Thyroid gland (tissue), 4 donors: ENCODE measurements at regions not wholly inside any gene's neighbourhood (a gene's known extent, or its start where the extent isn't known, plus 50 kb on each side); places are given as distances from the start of the nearest gene placed in this dataset.
"Not testable (repeated sequence)": the region's sequence is repeated elsewhere in the genome, so short reads cannot be mapped to it uniquely, and the experiment has no call there.

Experiments
- DNase-seq, 2 donors: peaks; one replicate each; pipeline ENCODE4 v3.0.0-alpha.2; 2019
- H3K27ac ChIP-seq, 3 donors: fragments of 200-600 bp; sonication (generic); 1 replicate in 2 of 3; 2 replicates in 1 of 3; pipeline ENCODE4 v1.5.1; 2016 to 2019; ENCODE audit warnings: mild to moderate bottlenecking in 1 of 3, moderate library complexity in 1 of 3
- H3K27me3 ChIP-seq: fragments of 200-600 bp; sonication (generic); one replicate; pipeline ENCODE4 v1.5.1; 2019
- H3K36me3 ChIP-seq, 2 donors: fragments of 200-600 bp; sonication (generic); one replicate each; pipeline ENCODE4 v1.5.1; 2016 to 2019
- H3K4me1 ChIP-seq, 2 donors: fragments of 200-600 bp; sonication (generic); one replicate each; pipeline ENCODE4 v1.5.1; 2017 to 2019
- H3K4me3 ChIP-seq, 3 donors: fragments of 200-600 bp; sonication (generic); replicated peaks in 1 of 3; 1 replicate in 2 of 3; 2 replicates in 1 of 3; pipeline ENCODE4 v1.5.1; 2016; ENCODE audit warnings: mild to moderate bottlenecking in 1 of 3
- H3K9me3 ChIP-seq: fragments of 200-600 bp; sonication (generic); one replicate; pipeline ENCODE4 v1.5.1; 2017
- POLR2A ChIP-seq, 2 donors: fragments of 450-650 bp; IDR thresholded peaks; one replicate each; pipeline ENCODE4 v1.6.1; 2017; ENCODE audit warnings: antibody characterized with exemption in 2 of 2, mild to moderate bottlenecking in 2 of 2, moderate library complexity in 1 of 2
- WGBS, 2 donors: methylation state at CpG; one replicate each; pipeline ENCODE4 v1.1.5; 2017; 5-methylcytosine and 5-hydroxymethylcytosine counted together
- intact Hi-C: fragments of 100-400 bp; cut with DNase I; formaldehyde crosslinking; loops from one replicate; pipeline ENCODE4 v1.15.1; 2023
- TF ChIP-seq, protein P1 (sequence below), 6 experiments: fragments of 200-600 bp in 3 of 6; fragments of 450-650 bp in 3 of 6; sonication (generic) in 3 of 6; IDR thresholded peaks; one replicate each; pipeline ENCODE4 v1.5.1; 2016 to 2019; ENCODE audit warnings: antibody characterized with exemption in 6 of 6, mild to moderate bottlenecking in 2 of 6, inconsistent platforms in 1 of 6, moderate library complexity in 1 of 6

DNA sequence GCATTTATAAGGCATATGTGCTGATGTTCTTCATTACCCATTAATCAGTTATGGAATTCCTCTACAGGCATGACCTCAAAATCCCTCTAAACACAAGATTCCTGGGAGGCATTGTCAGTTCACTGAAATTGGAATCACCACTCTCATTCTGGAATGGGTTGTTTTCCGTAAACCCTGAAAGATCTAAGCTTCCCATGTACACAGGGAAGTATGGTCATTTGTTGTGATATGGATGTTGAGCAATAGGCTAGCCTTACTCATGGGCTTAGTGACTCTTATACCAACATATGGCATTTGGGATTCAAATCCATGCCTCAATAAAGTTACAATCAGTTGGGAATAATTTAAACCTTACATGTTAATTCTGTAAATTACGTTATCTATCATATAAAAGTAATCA is 258.0 kb downstream of the XPNPEP1 start:
- no peaks in the 10 kb centered on the region for H3K36me3 ChIP-seq
- WGBS, 2 donors, result 95% methylated on average over 2 of the region's 2 CpGs
- no peaks in the 10 kb centered on the region for H3K4me1 ChIP-seq
- no peaks in the 10 kb centered on the region for H3K27me3 ChIP-seq
- intact Hi-C loops, result no loop called here
- no peak overlapping the region for H3K4me3 ChIP-seq
- H3K9me3 ChIP-seq, result no peaks in the 10 kb centered on the region
- H3K27ac ChIP-seq, result no peak overlapping the region
- no peak for TF ChIP-seq POLR2A (IDR thresholded peaks at IDR 0.05)
- TF ChIP-seq, protein P1, sequence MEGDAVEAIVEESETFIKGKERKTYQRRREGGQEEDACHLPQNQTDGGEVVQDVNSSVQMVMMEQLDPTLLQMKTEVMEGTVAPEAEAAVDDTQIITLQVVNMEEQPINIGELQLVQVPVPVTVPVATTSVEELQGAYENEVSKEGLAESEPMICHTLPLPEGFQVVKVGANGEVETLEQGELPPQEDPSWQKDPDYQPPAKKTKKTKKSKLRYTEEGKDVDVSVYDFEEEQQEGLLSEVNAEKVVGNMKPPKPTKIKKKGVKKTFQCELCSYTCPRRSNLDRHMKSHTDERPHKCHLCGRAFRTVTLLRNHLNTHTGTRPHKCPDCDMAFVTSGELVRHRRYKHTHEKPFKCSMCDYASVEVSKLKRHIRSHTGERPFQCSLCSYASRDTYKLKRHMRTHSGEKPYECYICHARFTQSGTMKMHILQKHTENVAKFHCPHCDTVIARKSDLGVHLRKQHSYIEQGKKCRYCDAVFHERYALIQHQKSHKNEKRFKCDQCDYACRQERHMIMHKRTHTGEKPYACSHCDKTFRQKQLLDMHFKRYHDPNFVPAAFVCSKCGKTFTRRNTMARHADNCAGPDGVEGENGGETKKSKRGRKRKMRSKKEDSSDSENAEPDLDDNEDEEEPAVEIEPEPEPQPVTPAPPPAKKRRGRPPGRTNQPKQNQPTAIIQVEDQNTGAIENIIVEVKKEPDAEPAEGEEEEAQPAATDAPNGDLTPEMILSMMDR (IDR thresholded peaks at IDR 0.05), result no peak
- DNase-seq, result no peak

DNA sequence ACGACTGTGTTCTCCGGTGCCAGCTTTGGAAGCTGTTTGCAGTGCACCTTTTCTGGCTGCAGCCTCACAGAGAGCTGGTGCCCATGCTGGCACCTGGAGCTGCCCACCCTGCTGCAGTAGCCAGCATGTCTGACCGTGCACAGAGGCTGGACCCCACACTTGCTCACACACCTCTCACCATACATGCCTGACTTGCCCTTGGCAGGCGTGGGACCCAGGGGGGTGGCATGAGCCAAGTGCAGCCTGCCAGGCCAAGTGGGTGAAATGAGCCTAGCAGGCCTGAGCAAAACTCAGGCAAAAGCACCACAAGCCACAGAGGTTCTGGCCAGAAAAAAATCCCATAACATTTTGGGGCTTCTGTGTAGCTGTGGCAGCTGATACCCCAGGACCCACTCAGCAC is 258.8 kb downstream of the XPNPEP1 start:
- Histone ChIP-seq H3K27me3 (no peaks in the 10 kb centered on the region), H3K4me3 (no peak overlapping the region), H3K9me3 (no peaks in the 10 kb centered on the region), H3K4me1 (no peaks in the 10 kb centered on the region), H3K36me3 (no peaks in the 10 kb centered on the region), H3K27ac (no peak overlapping the region)
- no peak for DNase-seq
- intact Hi-C loops, result no loop called here
- 92 to 100% methylated on average over 2 to 3 of the region's 4 CpGs for WGBS, 2 donors
- TF ChIP-seq, protein P1 (IDR thresholded peaks at IDR 0.05), result no peak
- no peak for TF ChIP-seq POLR2A (IDR thresholded peaks at IDR 0.05)

DNA sequence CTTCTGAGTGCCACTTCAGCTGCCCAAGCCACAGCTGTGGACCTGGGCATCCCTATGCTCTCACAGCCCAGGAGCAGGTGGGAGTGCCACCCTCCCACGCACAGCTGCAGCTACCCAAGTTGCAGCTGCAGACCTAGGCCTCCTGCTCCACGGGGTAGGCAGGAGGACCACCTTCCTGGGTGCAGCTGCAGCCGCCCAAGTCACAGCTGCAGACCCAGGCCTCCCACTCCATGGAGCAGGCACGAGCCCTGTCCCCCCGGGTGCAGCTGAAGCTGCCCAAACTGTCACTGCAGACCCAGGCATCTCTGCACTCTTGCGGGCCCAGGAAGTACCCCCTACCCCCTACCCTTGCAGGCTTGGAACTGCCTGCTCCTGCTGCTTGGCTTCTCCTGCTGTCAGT is 260.2 kb downstream of the XPNPEP1 start:
- WGBS, 2 donors, result 89 to 100% methylated on average over 1 to 3 of the region's 6 CpGs
- no peaks in the 10 kb centered on the region for H3K4me1 ChIP-seq
- no peaks in the 10 kb centered on the region for H3K36me3 ChIP-seq
- intact Hi-C loops, result no loop called here
- H3K27me3 ChIP-seq, result no peaks in the 10 kb centered on the region
- TF ChIP-seq POLR2A (IDR thresholded peaks at IDR 0.05), result no peak
- TF ChIP-seq, protein P1 (IDR thresholded peaks at IDR 0.05), result no peak
- H3K27ac ChIP-seq, result no peak overlapping the region
- no peaks in the 10 kb centered on the region for H3K9me3 ChIP-seq
- DNase-seq, result no peak
- H3K4me3 ChIP-seq, result no peak overlapping the region

DNA sequence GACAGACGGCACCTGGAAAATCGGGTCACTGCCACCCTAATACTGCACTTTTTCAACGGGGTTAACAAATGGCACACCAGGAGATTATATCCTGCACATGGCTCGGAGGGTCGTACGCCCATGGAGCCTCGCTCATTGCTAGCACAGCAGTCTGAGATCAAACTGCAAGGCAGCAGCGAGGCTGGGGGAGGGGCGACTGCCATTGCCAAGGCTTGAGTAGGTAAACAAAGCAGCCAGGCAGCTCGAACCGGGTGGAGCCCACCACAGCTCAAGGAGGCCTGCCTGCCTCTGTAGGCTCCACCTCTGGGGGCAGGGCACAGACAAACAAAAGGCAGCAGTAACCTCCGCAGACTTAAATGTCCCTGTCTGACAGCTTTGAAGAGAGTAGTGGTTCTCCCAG is 270.7 kb downstream of the XPNPEP1 start:
- intact Hi-C loops, H3K27ac ChIP-seq: not testable (repeated sequence)

DNA sequence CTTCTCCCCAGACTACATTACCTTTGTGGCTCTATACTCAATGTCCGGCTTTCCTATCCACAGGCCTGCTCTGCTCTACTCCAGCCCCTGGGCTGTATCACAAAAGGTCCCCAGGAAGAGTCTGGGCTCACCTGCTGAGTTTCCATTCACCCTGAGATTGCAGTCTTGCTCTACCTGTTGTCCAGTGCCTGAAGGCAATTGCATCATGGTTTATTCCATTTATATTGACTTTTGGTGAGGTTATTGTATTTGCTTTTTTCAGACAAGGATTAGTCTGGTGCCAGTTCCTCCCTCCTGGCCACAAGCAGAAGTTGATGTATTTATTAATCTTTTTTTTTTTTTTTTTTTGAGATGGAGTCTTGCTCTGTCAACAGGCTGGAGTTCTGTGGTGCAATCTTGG is 273.1 kb downstream of the XPNPEP1 start:
- WGBS, 2 donors, result 83 to 95% methylated on average over 1 of the region's 1 CpG

More for the DNA sequence above, 270.7 kb downstream of the XPNPEP1 start:
- not testable (repeated sequence) for DNase-seq, H3K4me3 ChIP-seq, H3K36me3 ChIP-seq, H3K9me3 ChIP-seq, H3K4me1 ChIP-seq, H3K27me3 ChIP-seq
- 89 to 93% methylated on average over 9 to 10 of the region's 12 CpGs for WGBS, 2 donors

More for the DNA sequence above, 273.1 kb downstream of the XPNPEP1 start:
- no peak overlapping the region for H3K27ac ChIP-seq
- no peaks in the 10 kb centered on the region for H3K27me3 ChIP-seq
- TF ChIP-seq, protein P1 (IDR thresholded peaks at IDR 0.05), result no peak
- TF ChIP-seq POLR2A (IDR thresholded peaks at IDR 0.05), result no peak
- no peak for DNase-seq
- no peak overlapping the region for H3K4me3 ChIP-seq
- no peaks in the 10 kb centered on the region for H3K36me3 ChIP-seq
- no peaks in the 10 kb centered on the region for H3K4me1 ChIP-seq
- H3K9me3 ChIP-seq, result no peaks in the 10 kb centered on the region
- intact Hi-C loops, result no loop called here
